ENCODE measurements at regions not wholly inside any gene's neighbourhood (a gene's known extent, or its start where the extent isn't known, plus 50 kb on each side); places are given as distances from the start of the nearest gene placed in this dataset.

DNA sequence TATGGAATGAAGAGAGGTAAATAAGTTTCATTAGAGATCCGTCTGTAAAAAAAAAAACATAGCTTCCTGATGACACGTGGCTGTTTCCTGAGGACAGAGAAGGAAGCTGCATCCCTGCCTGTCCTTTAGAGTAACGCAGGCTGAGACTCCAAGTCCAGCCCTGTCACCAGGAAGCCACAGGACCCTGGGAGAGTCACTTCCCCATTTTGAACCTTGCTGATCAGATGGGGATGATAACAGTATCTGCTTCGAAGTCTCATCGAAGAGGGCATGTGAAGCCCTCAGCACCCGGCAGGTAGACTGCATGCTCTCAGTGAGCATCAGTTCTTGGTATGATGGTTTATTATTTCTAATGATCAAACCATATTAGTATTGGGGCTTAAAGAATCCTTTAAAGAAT lies 139.1 kb upstream of the KCNG1 start:
- no peak for DNase-seq (ENCODE audit: low read depth)

GRCh38 chr20:51160821-51161220 lies 137.9 kb upstream of the KCNG1 start:
- DNase-seq (ENCODE audit: low read depth), result no peak

DNA sequence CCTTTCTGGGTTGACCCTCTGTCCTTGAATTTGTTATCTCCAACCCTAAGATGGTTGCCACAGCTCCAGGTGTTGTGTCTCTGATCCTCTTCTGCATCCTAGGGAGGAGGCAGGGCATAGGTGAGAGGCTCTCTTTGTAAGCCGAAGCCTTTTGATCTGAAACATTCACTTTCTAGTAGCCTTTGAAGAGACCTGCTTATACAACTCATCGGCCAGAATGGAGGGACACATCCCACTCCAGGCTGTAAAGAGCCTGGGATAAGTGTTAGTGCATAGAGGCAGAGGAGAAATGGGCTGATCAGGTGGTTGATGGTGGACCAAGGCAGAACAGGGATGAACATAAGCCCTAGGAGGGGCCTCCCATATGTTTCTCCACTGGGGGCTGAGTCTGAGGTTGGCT lies 137.1 kb upstream of the KCNG1 start:
- DNase-seq (ENCODE audit: low read depth), result no peak

GRCh38 chr20:51159303-51159702 lies 136.4 kb upstream of the KCNG1 start:
- no peak for DNase-seq (ENCODE audit: low read depth)

- no peak for DNase-seq (ENCODE audit: low read depth)
These were observed 135.3 kb upstream of the KCNG1 start for GRCh38 chr20:51158226-51158625.

DNA sequence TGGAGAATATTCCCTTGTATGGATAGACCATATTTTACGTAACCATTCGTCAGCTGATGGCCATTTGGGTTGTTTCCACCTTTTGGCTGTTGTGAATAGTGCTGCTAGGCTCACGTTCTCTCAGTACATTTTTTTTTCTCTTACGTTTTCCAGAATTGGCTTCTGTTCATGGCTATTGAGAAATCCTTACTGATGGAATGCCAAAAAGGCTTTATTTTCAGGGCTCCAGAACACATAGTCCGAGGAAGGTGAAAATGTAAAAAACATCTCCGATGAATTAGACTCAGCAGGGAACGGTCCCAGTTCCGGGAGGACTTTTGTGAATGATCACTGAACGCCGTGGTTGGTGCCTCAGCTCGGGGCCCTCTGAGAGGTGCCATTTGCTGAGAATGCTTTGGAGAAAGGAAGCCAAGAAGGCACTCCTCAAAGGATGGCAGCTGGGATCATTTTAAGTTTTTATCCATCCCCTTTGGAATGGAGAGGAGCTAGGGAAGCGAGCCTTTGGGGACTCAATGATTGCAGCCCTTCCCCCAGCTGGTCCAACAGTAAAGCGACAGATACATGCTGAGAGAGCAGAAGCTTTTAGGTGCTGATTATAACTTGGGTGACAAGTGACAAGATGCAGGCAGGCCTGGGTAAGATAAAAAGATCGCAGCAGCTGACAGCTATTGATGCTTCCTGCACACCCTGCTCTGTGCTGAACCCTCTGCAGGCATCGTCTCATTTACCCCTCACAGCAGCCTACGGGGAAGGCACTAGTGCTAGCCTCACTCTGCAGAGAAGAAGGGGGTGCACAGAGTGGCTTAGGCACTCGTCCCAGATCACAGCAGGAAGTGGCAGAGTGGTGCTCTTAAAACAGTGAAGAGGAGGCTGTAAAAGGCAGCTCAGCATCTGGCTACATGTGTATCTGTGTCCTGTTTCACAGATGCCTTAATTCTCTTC lies 133.4 kb upstream of the KCNG1 start:
- no peak for DNase-seq (ENCODE audit: low read depth)

DNA sequence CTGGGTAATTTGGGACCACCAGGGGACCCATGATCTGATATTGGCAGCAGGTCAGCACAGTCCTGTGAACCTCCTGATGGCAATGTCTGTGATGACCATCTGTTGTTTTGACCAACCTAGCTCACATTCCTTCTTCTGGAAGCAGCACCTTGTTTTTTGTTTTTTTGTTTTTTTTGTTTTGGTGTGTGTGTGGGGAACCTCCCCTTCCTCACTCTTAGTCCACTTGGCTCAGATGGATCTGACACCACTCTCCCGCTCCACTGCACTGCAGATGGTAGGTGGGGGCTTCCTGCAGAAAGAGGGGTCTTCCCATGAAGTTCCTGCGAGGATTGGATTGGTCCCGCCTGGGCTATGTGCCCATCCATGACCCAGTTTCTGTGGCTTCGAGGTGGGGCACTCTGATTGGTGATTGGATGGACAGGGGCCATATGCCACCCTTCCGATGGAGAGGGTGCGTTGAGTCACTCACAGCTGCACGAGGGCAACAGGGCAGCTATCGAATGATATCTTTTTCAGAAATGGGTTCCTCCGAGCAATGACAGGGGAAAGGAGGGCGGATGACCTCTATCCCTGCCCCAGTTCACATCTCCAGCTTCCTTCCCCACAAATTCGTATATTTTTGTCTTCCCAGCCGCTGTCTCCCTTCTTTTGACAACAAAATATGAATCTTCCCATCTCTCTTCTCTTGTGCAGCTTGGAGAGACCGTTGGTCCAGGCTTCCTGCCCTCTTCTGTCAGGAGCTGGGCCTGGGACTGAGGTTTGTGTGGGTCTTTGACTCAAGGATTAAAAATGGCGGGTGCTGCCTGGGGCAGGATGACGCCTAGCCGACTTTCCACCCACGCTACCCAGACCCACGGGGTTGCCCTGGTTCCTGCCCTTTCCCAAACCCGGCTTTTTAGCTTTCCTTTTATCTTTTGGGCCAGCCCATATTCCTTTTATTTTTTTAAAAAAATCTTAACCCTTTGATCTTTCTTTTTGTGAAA lies 132.1 kb upstream of the KCNG1 start:
- no peak for DNase-seq (ENCODE audit: low read depth)

- no peak for DNase-seq (ENCODE audit: low read depth)
These were observed 131.2 kb upstream of the KCNG1 start for GRCh38 chr20:51153867-51154707.

DNA sequence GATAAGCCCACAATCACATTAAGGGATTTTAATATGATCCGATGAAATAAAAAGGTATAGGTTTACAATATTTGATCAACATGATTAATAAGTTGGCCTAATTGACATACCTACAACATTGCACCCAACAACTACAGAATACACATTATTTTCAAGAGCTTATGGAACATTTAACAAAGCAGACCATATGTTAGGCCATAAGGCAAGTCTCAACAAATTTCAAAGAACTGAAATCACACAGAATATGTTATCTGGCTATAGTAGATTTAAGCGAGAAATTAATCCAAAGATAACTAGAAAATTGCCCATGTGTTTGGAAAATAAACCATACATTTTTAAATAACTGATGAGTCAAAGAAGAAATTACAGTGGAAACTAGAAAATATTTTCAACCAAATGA lies 126.0 kb upstream of the KCNG1 start:
- no peak for DNase-seq (ENCODE audit: low read depth)

GRCh38 chr20:51144476-51144875 lies 121.6 kb upstream of the KCNG1 start:
- DNase-seq (ENCODE audit: low read depth), result no peak

- no peak for DNase-seq (ENCODE audit: low read depth)
These were observed 120.7 kb upstream of the KCNG1 start for GRCh38 chr20:51143652-51144051.

GRCh38 chr20:51142448-51142847 lies 119.5 kb upstream of the KCNG1 start:
- DNase-seq (ENCODE audit: low read depth), result no peak

GRCh38 chr20:51140671-51141070 lies 117.8 kb upstream of the KCNG1 start:
- no peak for DNase-seq (ENCODE audit: low read depth)

DNA sequence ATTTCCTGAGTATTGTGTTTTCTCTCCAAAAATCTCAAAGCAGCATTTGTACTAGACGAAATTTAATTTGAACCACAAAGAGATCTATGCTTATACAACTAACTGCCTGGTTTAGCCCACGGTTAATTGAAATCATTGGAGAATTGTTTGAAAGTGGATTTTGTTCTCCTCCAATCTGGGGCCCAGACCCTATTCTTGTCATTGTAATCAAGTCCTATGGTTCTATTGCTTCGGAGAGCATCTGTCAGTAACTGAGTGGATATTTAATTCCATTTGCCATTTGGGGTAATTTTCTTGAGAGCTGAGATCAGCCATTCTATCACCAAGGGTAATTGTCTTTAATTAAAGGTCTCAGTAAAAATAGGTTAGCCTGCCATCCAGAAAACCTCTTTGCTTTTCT lies 117.0 kb upstream of the KCNG1 start:
- DNase-seq (ENCODE audit: low read depth), result no peak

DNA sequence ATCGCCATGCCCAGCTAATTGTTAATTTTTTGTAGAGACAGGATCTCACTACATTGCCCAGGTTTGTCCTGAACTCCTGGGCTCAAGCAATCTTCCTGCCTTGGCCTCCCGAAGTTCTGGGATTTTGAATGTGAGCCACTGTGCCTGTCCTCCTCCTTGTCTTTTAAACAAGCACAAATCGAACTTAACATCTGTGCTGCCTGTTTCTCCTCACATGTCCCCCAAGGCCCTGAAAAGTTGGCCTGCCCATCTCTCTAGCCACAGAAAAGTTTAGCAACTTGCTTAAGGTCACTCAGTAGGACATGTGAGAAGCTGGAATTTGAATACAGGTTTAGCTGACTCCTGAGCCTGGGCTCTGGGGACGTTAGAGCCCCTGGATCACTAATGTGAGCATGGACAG lies 115.7 kb upstream of the KCNG1 start:
- DNase-seq (ENCODE audit: low read depth), result no peak

DNA sequence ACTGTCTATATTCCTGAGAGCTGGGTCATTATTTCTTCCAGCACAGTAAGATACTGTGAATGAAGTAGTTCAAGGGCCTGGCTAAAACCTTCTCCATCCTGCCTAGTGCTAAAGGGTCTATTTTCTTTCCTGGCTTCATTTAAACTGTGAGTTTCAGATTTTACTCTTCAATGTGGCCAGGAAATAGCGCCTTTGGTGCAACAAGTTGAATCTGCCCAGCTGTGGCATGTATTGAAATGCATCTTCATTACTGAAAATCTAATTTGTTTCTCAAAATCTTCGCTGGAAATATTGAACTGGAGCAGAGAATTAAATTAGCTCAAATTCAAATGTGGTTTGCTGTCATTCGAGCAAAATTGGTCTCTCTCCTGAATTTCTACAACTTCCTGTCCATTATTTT lies 114.6 kb upstream of the KCNG1 start:
- DNase-seq (ENCODE audit: low read depth), result no peak

- no peak for DNase-seq (ENCODE audit: low read depth)
These were observed 113.2 kb upstream of the KCNG1 start for GRCh38 chr20:51135926-51136715.

DNA sequence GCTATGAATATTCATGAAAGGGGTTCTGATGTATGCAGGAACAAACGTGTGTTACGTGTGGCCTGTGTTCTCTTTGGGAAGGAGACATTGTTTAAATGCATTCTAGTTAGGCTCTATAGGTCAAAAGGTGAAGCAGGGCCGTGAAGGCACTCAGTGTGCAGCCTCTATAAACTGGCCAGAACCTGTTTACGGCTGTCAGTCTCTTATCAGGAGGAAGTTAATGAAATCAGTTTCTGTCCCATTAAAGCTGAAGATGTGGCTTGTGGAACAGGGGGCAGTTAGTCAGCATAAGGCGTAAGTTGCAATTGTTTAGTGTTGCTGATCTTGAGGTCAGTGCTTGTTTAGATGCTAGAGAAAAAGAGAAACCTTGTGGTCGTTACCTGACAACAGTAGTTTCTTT lies 111.5 kb upstream of the KCNG1 start:
- no peak for DNase-seq (ENCODE audit: low read depth)

DNA sequence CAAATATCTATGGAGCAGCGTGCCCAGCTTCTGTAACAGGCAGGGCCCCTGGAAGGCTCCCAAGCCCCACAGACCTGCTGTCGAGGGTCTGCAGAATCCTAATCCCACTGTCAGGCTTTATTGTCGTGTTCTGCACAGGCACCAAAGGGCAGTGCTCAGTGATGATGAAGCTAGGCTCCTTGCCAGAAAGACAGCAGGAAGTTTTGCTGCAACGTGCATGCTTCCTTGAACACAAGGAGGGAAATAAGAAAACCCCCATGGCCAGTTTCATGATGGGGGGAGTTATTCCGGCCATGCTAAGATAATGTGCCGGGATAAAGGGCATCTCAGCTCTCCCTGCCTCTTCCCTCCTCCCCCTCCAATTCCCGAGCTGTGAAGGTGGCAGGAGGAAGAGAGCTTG lies 109.4 kb upstream of the KCNG1 start:
- DNase-seq (ENCODE audit: low read depth), result no peak

- no peak for DNase-seq (ENCODE audit: low read depth)
These were observed 108.9 kb upstream of the KCNG1 start for GRCh38 chr20:51131811-51132210.
